Peyer's patch (tissue), 4 donors: ENCODE measurements at regions not wholly inside any gene's neighbourhood (a gene's known extent, or its start where the extent isn't known, plus 50 kb on each side); places are given as distances from the start of the nearest gene placed in this dataset.

Experiments
- CTCF ChIP-seq, 6 experiments: fragments of 450-650 bp in 4 of 6; fragments of 200-600 bp in 2 of 6; sonication (generic) in 1 of 6; IDR thresholded peaks; one replicate each; pipeline ENCODE4 v1.5.1; 2017 to 2019; ENCODE audit warnings: antibody characterized with exemption in 6 of 6, mild to moderate bottlenecking in 3 of 6, moderate library complexity in 1 of 6
- POLR2A ChIP-seq, 2 donors: fragments of 450-650 bp; IDR thresholded peaks; one replicate each; pipeline ENCODE4 v1.5.1; 2017; ENCODE audit warnings: antibody characterized with exemption in 2 of 2, mild to moderate bottlenecking in 2 of 2, moderate library complexity in 2 of 2

DNA sequence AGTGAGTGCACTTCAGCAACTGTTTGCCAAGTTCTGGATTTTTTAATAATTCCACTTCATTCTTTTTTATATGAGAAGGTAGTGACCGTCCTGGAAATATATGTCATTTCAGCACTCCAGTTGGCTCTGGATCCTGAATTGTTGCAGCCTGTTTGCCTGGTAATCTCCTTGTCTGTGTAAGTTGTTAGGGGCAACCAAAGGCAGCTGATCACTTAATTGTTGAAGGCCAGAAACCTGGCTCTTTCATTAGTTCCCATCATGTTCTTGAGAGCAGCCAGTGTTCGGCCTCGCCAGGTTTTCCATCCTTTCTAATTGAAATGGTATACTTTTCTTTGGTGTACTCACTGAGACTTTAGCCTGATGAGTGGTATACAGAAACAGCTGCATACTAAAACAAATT lies 168.6 kb downstream of the SOX2 start:
- TF ChIP-seq CTCF (IDR thresholded peaks at IDR 0.05) (no peak), POLR2A (IDR thresholded peaks at IDR 0.05) (no peak)
